ENCODE measurements at regions not wholly inside any gene's neighbourhood (a gene's known extent, or its start where the extent isn't known, plus 50 kb on each side); places are given as distances from the start of the nearest gene placed in this dataset.

- no peak for TF ChIP-seq CTCF (IDR thresholded peaks at IDR 0.05; ENCODE audit: insufficient read depth, low read depth, low read length)
- no peaks in the 10 kb centered on the region for H3K36me3 ChIP-seq (ENCODE audit: control insufficient read depth, insufficient read depth, low read length)
- ChIA-PET POLR2A (no interaction called here), CTCF (no interaction called here)
- H3K27me3 ChIP-seq (ENCODE audit: control insufficient read depth, insufficient read depth, low read length), result no peaks in the 10 kb centered on the region
- no peak overlapping the region for H3K4me3 ChIP-seq (ENCODE audit: low read depth, low read length)
- DNase-seq (ENCODE audit: low read depth), result no peak
Measured at GRCh38 chr6:68237205-68237604, 397.9 kb upstream of the ADGRB3 start.

GRCh38 chr6:68235326-68235784 lies 399.7 kb upstream of the ADGRB3 start:
- ChIA-PET POLR2A (no interaction called here), CTCF (no interaction called here)
- Histone ChIP-seq H3K36me3 (ENCODE audit: control insufficient read depth, insufficient read depth, low read length) (no peaks in the 10 kb centered on the region), H3K27me3 (ENCODE audit: control insufficient read depth, insufficient read depth, low read length) (no peaks in the 10 kb centered on the region), H3K4me3 (ENCODE audit: low read depth, low read length) (no peak overlapping the region)
- DNase-seq (ENCODE audit: low read depth), result no peak
- no peak for TF ChIP-seq CTCF (IDR thresholded peaks at IDR 0.05; ENCODE audit: insufficient read depth, low read depth, low read length)

- no peak for TF ChIP-seq CTCF (IDR thresholded peaks at IDR 0.05; ENCODE audit: insufficient read depth, low read depth, low read length)
- Histone ChIP-seq H3K36me3 (ENCODE audit: control insufficient read depth, insufficient read depth, low read length) (no peaks in the 10 kb centered on the region), H3K4me3 (ENCODE audit: low read depth, low read length) (no peak overlapping the region), H3K27me3 (ENCODE audit: control insufficient read depth, insufficient read depth, low read length) (no peaks in the 10 kb centered on the region)
- ChIA-PET CTCF (no interaction called here), POLR2A (no interaction called here)
- DNase-seq (ENCODE audit: low read depth), result no peak
Measured at GRCh38 chr6:68233623-68234022, 401.5 kb upstream of the ADGRB3 start.

GRCh38 chr6:68229566-68229965 lies 405.5 kb upstream of the ADGRB3 start:
- POLR2A ChIA-PET, result no interaction called here
- Histone ChIP-seq H3K27me3 (ENCODE audit: control insufficient read depth, insufficient read depth, low read length) (no peaks in the 10 kb centered on the region), H3K4me3 (ENCODE audit: low read depth, low read length) (no peak overlapping the region), H3K36me3 (ENCODE audit: control insufficient read depth, insufficient read depth, low read length) (no peaks in the 10 kb centered on the region)
- TF ChIP-seq CTCF (IDR thresholded peaks at IDR 0.05; ENCODE audit: insufficient read depth, low read depth, low read length), result no peak
- no peak for DNase-seq (ENCODE audit: low read depth)
- CTCF ChIA-PET, result no interaction called here

- ChIA-PET CTCF (no interaction called here), POLR2A (no interaction called here)
- Histone ChIP-seq H3K27me3 (ENCODE audit: control insufficient read depth, insufficient read depth, low read length) (no peaks in the 10 kb centered on the region), H3K36me3 (ENCODE audit: control insufficient read depth, insufficient read depth, low read length) (no peaks in the 10 kb centered on the region), H3K4me3 (ENCODE audit: low read depth, low read length) (no peak overlapping the region)
- no peak for DNase-seq (ENCODE audit: low read depth)
- TF ChIP-seq CTCF (IDR thresholded peaks at IDR 0.05; ENCODE audit: insufficient read depth, low read depth, low read length), result no peak
Measured at GRCh38 chr6:68226460-68226859, 408.6 kb upstream of the ADGRB3 start.
